GM12891 (cell line): ENCODE measurements at regions not wholly inside any gene's neighbourhood (a gene's known extent, or its start where the extent isn't known, plus 50 kb on each side); places are given as distances from the start of the nearest gene placed in this dataset.

Experiments used
- PAX5 ChIP-seq: IDR thresholded peaks from 2 replicates; pipeline ENCODE4 v1.6.1; 2011; ENCODE audit warnings: low read length, moderate library complexity, mild to moderate bottlenecking; ENCODE audit not compliant: insufficient read depth, severe bottlenecking
- POLR2A ChIP-seq: IDR thresholded peaks from 2 replicates; pipeline ENCODE4 v1.6.1; 2011; ENCODE audit warnings: low read depth, low read length, control low read depth
- POLR2AphosphoS5 ChIP-seq: IDR thresholded peaks from 2 replicates; pipeline ENCODE4 v1.6.1; 2011; ENCODE audit warnings: low read depth, low read length, control low read depth
- SPI1 ChIP-seq: IDR thresholded peaks from 2 replicates; pipeline ENCODE4 v1.6.1; 2011; ENCODE audit warnings: low read depth, low read length, control low read depth
- TAF1 ChIP-seq: IDR thresholded peaks from 2 replicates; pipeline ENCODE4 v1.6.1; 2011; ENCODE audit warnings: low read depth, low read length, control low read depth

DNA sequence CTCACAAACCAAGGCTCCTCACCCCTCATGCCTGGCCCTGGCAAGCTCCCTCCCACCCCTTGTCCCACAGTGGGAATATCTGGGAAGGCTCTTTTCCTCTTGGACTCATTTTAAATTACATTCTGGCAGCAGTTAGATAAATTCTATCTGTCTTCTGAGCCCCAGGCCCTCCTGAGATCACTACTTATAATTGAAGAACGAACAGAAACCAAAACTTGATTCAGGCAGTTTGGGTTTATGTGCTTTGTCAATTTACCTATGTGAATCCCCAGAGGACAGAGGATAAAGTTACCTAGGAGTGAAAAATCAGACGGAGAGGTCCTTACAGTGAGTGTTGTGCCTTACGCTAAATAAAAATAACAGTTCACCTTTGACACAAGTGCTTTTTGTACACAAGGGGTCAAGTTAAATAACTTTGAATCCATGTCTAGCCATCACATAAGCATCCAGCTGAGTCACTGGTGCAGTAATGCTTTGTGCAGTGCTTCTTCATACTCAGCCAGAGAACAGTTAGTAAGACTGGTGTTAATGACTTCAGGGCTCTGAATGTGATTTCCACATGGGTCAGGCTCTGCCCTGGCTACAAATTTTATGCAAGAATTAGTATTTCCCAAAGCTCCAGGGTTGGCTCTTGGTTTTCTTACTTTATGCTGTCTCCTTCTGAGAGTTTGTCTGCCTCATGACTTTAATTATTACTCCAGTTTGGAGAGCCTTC, 329.3 kb downstream of the INSIG2 start:
- TF ChIP-seq TAF1 (no peak), SPI1 (no peak), POLR2A (no peak), PAX5 (no peak), POLR2AphosphoS5 (no peak)
